ENCODE measurements at regions not wholly inside any gene's neighbourhood (a gene's known extent, or its start where the extent isn't known, plus 50 kb on each side); places are given as distances from the start of the nearest gene placed in this dataset.

DNA sequence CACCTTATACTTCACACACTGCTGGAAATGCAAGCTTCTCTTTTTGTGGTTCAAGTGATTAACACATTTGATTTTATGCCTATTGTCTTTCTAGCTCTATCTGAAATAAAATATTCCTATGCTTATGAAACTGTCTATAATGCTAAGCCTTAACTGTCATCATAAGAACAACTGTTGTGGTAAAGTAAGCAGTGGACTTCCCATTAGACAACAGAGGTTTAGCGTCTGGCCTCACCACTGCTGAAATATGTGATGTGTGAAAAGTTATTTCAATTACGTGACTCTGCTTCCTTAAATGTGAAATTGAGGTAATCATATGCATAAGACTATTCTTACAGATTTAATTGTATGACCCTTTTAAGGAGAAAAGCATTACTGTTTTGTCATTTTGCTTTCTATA, 140.2 kb upstream of the LYSMD4 start:
- ChIA-PET POLR2A (ENCODE audit: partially characterized antibody) (no interaction called here), CTCF (ENCODE audit: partially characterized antibody) (no interaction called here)
- no peak overlapping the region for H3K4me3 Mint-ChIP-seq
- Histone ChIP-seq H3K4me3 (ENCODE audit: low read length in 2 of 2) (no peak overlapping the region), H3K9me3 (ENCODE audit: control insufficient read depth in 1 of 2, low read length in 2 of 2) (no peaks in the 10 kb centered on the region), H3K27ac (ENCODE audit: low read depth, low read length) (no peak overlapping the region), H3K27me3 (ENCODE audit: insufficient read depth, low read length) (no peaks in the 10 kb centered on the region), H3K36me3 (ENCODE audit: insufficient read depth, low read length) (no peaks in the 10 kb centered on the region), H3K4me1 (ENCODE audit: insufficient read depth, low read length) (no peaks in the 10 kb centered on the region)
- H3K27ac Mint-ChIP-seq, result no peak overlapping the region
- H3K4me1 Mint-ChIP-seq, result no peaks in the 10 kb centered on the region
- H3K27me3 Mint-ChIP-seq, result no peaks in the 10 kb centered on the region
- no peak for DNase-seq
- H3K36me3 Mint-ChIP-seq, result no peaks in the 10 kb centered on the region
- H3K9me3 Mint-ChIP-seq, result no peaks in the 10 kb centered on the region
- intact Hi-C loops (cut with micrococcal nuclease), result no loop called here

DNA sequence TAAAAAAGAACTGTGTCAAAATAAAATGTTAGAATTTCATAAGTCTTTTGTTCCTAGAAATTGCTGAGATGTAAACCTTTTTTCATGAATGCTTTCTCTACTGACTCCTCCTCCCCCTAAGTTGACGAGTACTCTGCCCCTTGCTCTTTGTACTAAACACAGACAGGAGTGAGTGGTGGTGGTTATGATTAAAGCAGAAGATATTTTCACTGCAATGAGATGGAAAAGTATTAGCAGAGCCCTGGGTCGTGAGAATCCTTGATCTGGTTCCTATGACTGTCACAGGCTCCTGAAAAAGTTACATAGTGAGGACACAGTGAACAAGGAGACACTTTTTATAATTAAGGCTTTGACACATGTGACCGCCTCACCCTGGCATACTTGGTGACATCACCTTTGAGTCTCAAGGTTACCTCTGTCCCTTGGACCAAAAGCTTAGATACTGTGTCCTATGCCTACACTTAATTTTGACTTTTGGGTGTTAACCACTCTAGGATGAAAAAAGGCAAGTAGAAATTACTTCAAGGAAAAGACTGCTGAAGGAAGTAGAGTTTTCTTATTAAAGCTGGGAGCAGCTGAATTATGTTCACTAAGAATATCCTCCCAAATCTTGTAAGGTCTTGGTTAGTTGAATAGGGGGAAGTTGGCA, 130.4 kb upstream of the LYSMD4 start:
- POLR2A ChIA-PET (ENCODE audit: partially characterized antibody), result no interaction called here
- CTCF ChIA-PET (ENCODE audit: partially characterized antibody), result no interaction called here

DNA sequence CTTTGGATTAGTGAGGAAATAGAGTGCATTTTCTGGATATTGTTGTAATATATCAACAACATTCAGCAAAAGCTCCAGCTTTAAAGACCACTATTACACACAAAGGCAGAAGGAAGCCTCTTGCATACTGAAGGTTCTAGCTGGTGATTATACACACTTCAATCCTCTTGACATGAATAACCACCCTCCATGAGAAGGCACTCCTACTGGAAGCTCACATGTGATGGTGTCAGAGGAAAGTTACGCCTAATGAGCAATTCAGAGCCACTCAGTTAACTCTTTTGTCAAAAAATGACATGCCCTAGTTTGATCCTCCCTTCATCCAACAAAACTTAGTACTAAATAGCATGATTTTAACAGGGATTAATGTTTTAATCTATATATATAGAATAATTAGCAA, 124.6 kb upstream of the LYSMD4 start:
- no peak overlapping the region for H3K27ac Mint-ChIP-seq
- Histone ChIP-seq H3K4me3 (ENCODE audit: low read length in 2 of 2) (no peak overlapping the region), H3K27me3 (ENCODE audit: insufficient read depth, low read length) (no peaks in the 10 kb centered on the region), H3K9me3 (ENCODE audit: control insufficient read depth in 1 of 2, low read length in 2 of 2) (no peaks in the 10 kb centered on the region), H3K4me1 (ENCODE audit: insufficient read depth, low read length) (no peaks in the 10 kb centered on the region), H3K36me3 (ENCODE audit: insufficient read depth, low read length) (no peaks in the 10 kb centered on the region), H3K27ac (ENCODE audit: low read depth, low read length) (no peak overlapping the region)
- no peaks in the 10 kb centered on the region for H3K27me3 Mint-ChIP-seq
- H3K9me3 Mint-ChIP-seq, result no peaks in the 10 kb centered on the region
- H3K36me3 Mint-ChIP-seq, result peaks cover 0 to 7% of the 10 kb centered on the region in 2 donors
- ChIA-PET CTCF (ENCODE audit: partially characterized antibody) (no interaction called here), POLR2A (ENCODE audit: partially characterized antibody) (no interaction called here)
- DNase-seq, result no peak
- H3K4me3 Mint-ChIP-seq, result no peak overlapping the region
- intact Hi-C loops (cut with micrococcal nuclease), result no loop called here
- no peaks in the 10 kb centered on the region for H3K4me1 Mint-ChIP-seq

More for the DNA sequence above, 130.4 kb upstream of the LYSMD4 start:
- no peaks in the 10 kb centered on the region for H3K9me3 ChIP-seq (ENCODE audit: control insufficient read depth in 1 of 2, low read length in 2 of 2)
- no peaks in the 10 kb centered on the region for H3K27me3 ChIP-seq (ENCODE audit: insufficient read depth, low read length)
- intact Hi-C loops (cut with micrococcal nuclease), result no loop called here
- Mint-ChIP-seq H3K27ac (no peak overlapping the region), H3K27me3 (no peaks in the 10 kb centered on the region), H3K4me3 (no peak overlapping the region), H3K4me1 (no peaks in the 10 kb centered on the region), H3K36me3 (peaks cover 0 to 7% of the 10 kb centered on the region in 2 donors), H3K9me3 (no peaks in the 10 kb centered on the region)
- no peaks in the 10 kb centered on the region for H3K36me3 ChIP-seq (ENCODE audit: insufficient read depth, low read length)
- no peaks in the 10 kb centered on the region for H3K4me1 ChIP-seq (ENCODE audit: insufficient read depth, low read length)
- no peak overlapping the region for H3K4me3 ChIP-seq (ENCODE audit: low read length in 2 of 2)
- DNase-seq, result no peak
- H3K27ac ChIP-seq (ENCODE audit: low read depth, low read length), result no peak overlapping the region

DNA sequence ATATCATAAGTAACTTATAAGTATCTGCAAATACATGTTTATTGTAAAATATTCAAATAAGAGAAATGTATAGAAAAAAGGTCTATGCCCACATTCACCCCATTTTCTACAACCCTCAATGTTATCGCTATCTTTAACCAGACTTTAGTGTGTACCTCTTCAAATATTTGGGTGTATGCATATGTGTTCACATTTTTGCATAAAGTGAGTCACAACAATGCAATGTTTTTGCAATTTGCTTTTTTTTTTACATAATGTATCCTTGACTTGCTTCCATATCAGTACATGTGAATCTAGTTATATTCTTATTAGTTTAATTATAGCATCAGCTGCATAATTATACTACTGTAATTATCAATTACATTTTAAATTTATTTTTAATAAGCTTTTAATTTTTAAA, 117.3 kb upstream of the LYSMD4 start:
- no peaks in the 10 kb centered on the region for H3K4me1 Mint-ChIP-seq

GRCh38 chr15:99845009-99845408, 111.8 kb upstream of the LYSMD4 start:
- H3K27me3 Mint-ChIP-seq, result no peaks in the 10 kb centered on the region
- DNase-seq, result no peak
- Histone ChIP-seq H3K27me3 (ENCODE audit: insufficient read depth, low read length) (no peaks in the 10 kb centered on the region), H3K36me3 (ENCODE audit: insufficient read depth, low read length) (no peaks in the 10 kb centered on the region), H3K9me3 (ENCODE audit: control insufficient read depth in 1 of 2, low read length in 2 of 2) (no peaks in the 10 kb centered on the region), H3K4me1 (ENCODE audit: insufficient read depth, low read length) (no peaks in the 10 kb centered on the region), H3K27ac (ENCODE audit: low read depth, low read length) (no peak overlapping the region), H3K4me3 (ENCODE audit: low read length in 2 of 2) (no peak overlapping the region)
- intact Hi-C loops (cut with micrococcal nuclease), result no loop called here
- ChIA-PET POLR2A (ENCODE audit: partially characterized antibody) (no interaction called here), CTCF (ENCODE audit: partially characterized antibody) (no interaction called here)
- no peaks in the 10 kb centered on the region for H3K9me3 Mint-ChIP-seq
- no peak overlapping the region for H3K4me3 Mint-ChIP-seq
- peak overlapping the region in 1 of 7 donors; percentile 12 for H3K27ac Mint-ChIP-seq
- H3K4me1 Mint-ChIP-seq, result peaks cover 0 to 3% (median 0%) of the 10 kb centered on the region in 4 donors
- peaks cover 0 to 2% of the 10 kb centered on the region in 2 donors for H3K36me3 Mint-ChIP-seq

More for the DNA sequence above, 117.3 kb upstream of the LYSMD4 start:
- Mint-ChIP-seq H3K27ac (no peak overlapping the region), H3K27me3 (no peaks in the 10 kb centered on the region), H3K36me3 (peaks cover 0 to 5% of the 10 kb centered on the region in 2 donors), H3K4me3 (no peak overlapping the region), H3K9me3 (no peaks in the 10 kb centered on the region)
- H3K4me1 ChIP-seq (ENCODE audit: insufficient read depth, low read length), result no peaks in the 10 kb centered on the region
- ChIA-PET CTCF (ENCODE audit: partially characterized antibody) (no interaction called here), POLR2A (ENCODE audit: partially characterized antibody) (no interaction called here)
- no peak overlapping the region for H3K4me3 ChIP-seq (ENCODE audit: low read length in 2 of 2)
- no peaks in the 10 kb centered on the region for H3K27me3 ChIP-seq (ENCODE audit: insufficient read depth, low read length)
- no peaks in the 10 kb centered on the region for H3K9me3 ChIP-seq (ENCODE audit: control insufficient read depth in 1 of 2, low read length in 2 of 2)
- no peak for DNase-seq
- no peaks in the 10 kb centered on the region for H3K36me3 ChIP-seq (ENCODE audit: insufficient read depth, low read length)
- no peak overlapping the region for H3K27ac ChIP-seq (ENCODE audit: low read depth, low read length)
- intact Hi-C loops (cut with micrococcal nuclease), result no loop called here

DNA sequence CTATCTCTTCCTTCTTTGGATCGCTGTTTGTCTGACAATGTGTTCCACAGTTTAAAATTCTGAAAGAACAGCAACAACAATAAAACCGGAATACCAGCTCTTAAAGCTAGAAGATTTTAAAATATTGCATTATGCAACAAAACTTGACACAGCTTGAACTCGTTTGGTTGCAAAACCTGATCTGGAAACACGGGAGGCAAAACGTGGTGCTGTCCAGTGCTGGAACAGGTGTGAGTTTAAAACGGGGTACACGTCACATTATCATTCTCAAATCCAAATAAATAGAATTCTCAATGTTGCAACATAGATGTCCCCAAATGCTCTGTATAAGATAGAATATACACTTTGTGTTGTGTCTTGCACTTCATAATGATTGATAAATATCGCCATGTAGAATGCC, 110.9 kb upstream of the LYSMD4 start:
- intact Hi-C loops (cut with micrococcal nuclease), result no loop called here
- Histone ChIP-seq H3K36me3 (ENCODE audit: insufficient read depth, low read length) (no peaks in the 10 kb centered on the region), H3K9me3 (ENCODE audit: control insufficient read depth in 1 of 2, low read length in 2 of 2) (no peaks in the 10 kb centered on the region), H3K4me3 (ENCODE audit: low read length in 2 of 2) (no peak overlapping the region), H3K27ac (ENCODE audit: low read depth, low read length) (no peak overlapping the region), H3K4me1 (ENCODE audit: insufficient read depth, low read length) (no peaks in the 10 kb centered on the region), H3K27me3 (ENCODE audit: insufficient read depth, low read length) (no peaks in the 10 kb centered on the region)
- ChIA-PET POLR2A (ENCODE audit: partially characterized antibody) (no interaction called here), CTCF (ENCODE audit: partially characterized antibody) (no interaction called here)
- Mint-ChIP-seq H3K4me3 (no peak overlapping the region), H3K9me3 (no peaks in the 10 kb centered on the region), H3K27ac (no peak overlapping the region), H3K27me3 (no peaks in the 10 kb centered on the region), H3K36me3 (peaks cover 0 to 8% of the 10 kb centered on the region in 2 donors), H3K4me1 (peaks cover 0 to 3% (median 0%) of the 10 kb centered on the region in 4 donors)
- no peak for DNase-seq

GRCh38 chr15:99842071-99842470, 108.8 kb upstream of the LYSMD4 start:
- H3K36me3 ChIP-seq (ENCODE audit: insufficient read depth, low read length), result no peaks in the 10 kb centered on the region
- H3K9me3 ChIP-seq (ENCODE audit: control insufficient read depth in 1 of 2, low read length in 2 of 2), result no peaks in the 10 kb centered on the region
- Mint-ChIP-seq H3K27ac (no peak overlapping the region), H3K36me3 (peaks cover 6 to 19% of the 10 kb centered on the region in 2 donors), H3K4me3 (no peak overlapping the region), H3K9me3 (peaks cover 0 to 3% (median 0%) of the 10 kb centered on the region in 8 donors), H3K4me1 (peaks cover 0 to 3% (median 0%) of the 10 kb centered on the region in 4 donors), H3K27me3 (no peaks in the 10 kb centered on the region)
- H3K4me1 ChIP-seq (ENCODE audit: insufficient read depth, low read length), result no peaks in the 10 kb centered on the region
- POLR2A ChIA-PET (ENCODE audit: partially characterized antibody), result no interaction called here
- intact Hi-C loops (cut with micrococcal nuclease), result no loop called here
- no peak overlapping the region for H3K4me3 ChIP-seq (ENCODE audit: low read length in 2 of 2)
- no peak for DNase-seq
- H3K27me3 ChIP-seq (ENCODE audit: insufficient read depth, low read length), result no peaks in the 10 kb centered on the region
- H3K27ac ChIP-seq (ENCODE audit: low read depth, low read length), result no peak overlapping the region
- CTCF ChIA-PET (ENCODE audit: partially characterized antibody), result no interaction called here

All from CD4-positive, alpha-beta memory T cell (primary cell).